GM23338 (cell line): ENCODE measurements at regions not wholly inside any gene's neighbourhood (a gene's known extent, or its start where the extent isn't known, plus 50 kb on each side); places are given as distances from the start of the nearest gene placed in this dataset.

ENCODE experiments used
- ATAC-seq: fragments of 200-7000 bp; cut with Tn5 transposase; 3 replicates; pipeline ENCODE4 v1.9.1; 2020
- DNase-seq: peaks from one replicate; pipeline ENCODE4 v3.0.0-alpha.2; 2015; ENCODE audit warnings: low spot score
- H2AFZ ChIP-seq: fragments of 200-600 bp; sonication (generic); 2 replicates; pipeline ENCODE4 v1.8.0; 2016; ENCODE audit warnings: antibody characterized with exemption, mild to moderate bottlenecking, moderate library complexity
- H3F3A ChIP-seq: fragments of 200-600 bp; sonication (generic); replicated peaks from 2 replicates; pipeline ENCODE4 v1.8.0; 2017; ENCODE audit warnings: antibody characterized with exemption, mixed run types, low read depth
- H3K27ac ChIP-seq: fragments of 200-600 bp; sonication (generic); 2 replicates; pipeline ENCODE4 v1.6.1; 2016; ENCODE audit warnings: low read depth
- H3K27me3 ChIP-seq: fragments of 200-600 bp; sonication (generic); 2 replicates; pipeline ENCODE4 v1.8.0; 2016; ENCODE audit warnings: mild to moderate bottlenecking, mixed run types, moderate library complexity; ENCODE audit not compliant: insufficient read depth
- H3K36me3 ChIP-seq: fragments of 200-600 bp; sonication (generic); 2 replicates; pipeline ENCODE4 v1.8.0; 2016; ENCODE audit warnings: mild to moderate bottlenecking; ENCODE audit not compliant: insufficient read depth
- H3K4me1 ChIP-seq: fragments of 200-600 bp; sonication (generic); 2 replicates; pipeline ENCODE4 v1.8.0; 2016; ENCODE audit warnings: mild to moderate bottlenecking, moderate library complexity; ENCODE audit not compliant: insufficient read depth
- H3K4me2 ChIP-seq: fragments of 200-600 bp; sonication (generic); 2 replicates; pipeline ENCODE4 v1.7.1; 2017; ENCODE audit warnings: mixed run types
- H3K4me3 ChIP-seq: fragments of 200-600 bp; sonication (generic); 2 replicates; pipeline ENCODE4 v1.6.1; 2016; ENCODE audit warnings: mixed run types
- H3K79me2 ChIP-seq: fragments of 200-600 bp; sonication (generic); replicated peaks from 2 replicates; pipeline ENCODE4 v1.8.0; 2017; ENCODE audit warnings: mild to moderate bottlenecking; ENCODE audit not compliant: insufficient read depth
- H3K9me2 ChIP-seq: fragments of 200-600 bp; sonication (generic); 2 replicates; pipeline ENCODE4 v1.8.0; 2017; ENCODE audit not compliant: insufficient read depth
- H4K20me1 ChIP-seq: fragments of 200-600 bp; sonication (generic); replicated peaks from 2 replicates; pipeline ENCODE4 v1.8.0; 2017; ENCODE audit warnings: mild to moderate bottlenecking; ENCODE audit not compliant: insufficient read depth
- H3K27ac Mint-ChIP-seq: 2 replicates; pipeline ENCODE4 v1.8.0; 2020; ENCODE audit warnings: inconsistent platforms, mild to moderate bottlenecking, moderate library complexity, mixed read lengths
- H3K27me3 Mint-ChIP-seq: 3 replicates; pipeline ENCODE4 v1.8.0; 2022; ENCODE audit warnings: low read depth, mild to moderate bottlenecking, moderate library complexity, mixed read lengths, inconsistent platforms; ENCODE audit not compliant: insufficient read depth, poor library complexity
- H3K36me3 Mint-ChIP-seq: 3 replicates; pipeline ENCODE4 v1.8.0; 2021; ENCODE audit warnings: low read depth, mild to moderate bottlenecking, inconsistent platforms, moderate library complexity, mixed read lengths
- H3K4me1 Mint-ChIP-seq: 3 replicates; pipeline ENCODE4 v1.8.0; 2020; ENCODE audit warnings: mild to moderate bottlenecking, inconsistent platforms, mixed read lengths
- H3K4me3 Mint-ChIP-seq: 3 replicates; pipeline ENCODE4 v1.8.0; 2021; ENCODE audit warnings: moderate library complexity, mild to moderate bottlenecking, inconsistent platforms, mixed read lengths
- H3K9me3 Mint-ChIP-seq: 3 replicates; pipeline ENCODE4 v1.8.0; 2020; ENCODE audit warnings: moderate library complexity, mild to moderate bottlenecking, inconsistent platforms, mixed read lengths
- JUNB ChIP-seq: IDR thresholded peaks from one replicate; pipeline ENCODE4 v1.6.1; 2016; ENCODE audit warnings: antibody characterized with exemption; ENCODE audit not compliant: unreplicated experiment
- NANOG ChIP-seq: IDR thresholded peaks from 2 replicates; pipeline ENCODE4 v1.6.1; 2016; ENCODE audit warnings: antibody characterized with exemption, borderline replicate concordance
- POLR2AphosphoS5 ChIP-seq: IDR thresholded peaks from 2 replicates; pipeline ENCODE4 v1.6.1; 2016; ENCODE audit warnings: antibody characterized with exemption, low read depth
- REST ChIP-seq: IDR thresholded peaks from one replicate; pipeline ENCODE4 v1.6.1; 2018; ENCODE audit warnings: antibody characterized with exemption; ENCODE audit not compliant: unreplicated experiment
- STAT1 ChIP-seq: IDR thresholded peaks from one replicate; pipeline ENCODE4 v1.6.1; 2016; ENCODE audit warnings: antibody characterized with exemption; ENCODE audit not compliant: unreplicated experiment
- ZNF462 ChIP-seq: fragments of 250-450 bp; sonication (Bioruptor Pico); IDR thresholded peaks from 2 replicates; pipeline ENCODE4 v1.5.0; 2020; ENCODE audit warnings: mild to moderate bottlenecking, moderate library complexity

GRCh38 chr17:33895491-33895890 is 359.6 kb upstream of the CCL2 start (continued):
- TF ChIP-seq ZNF462 (no peak), NANOG (no peak), REST (no peak)

GRCh38 chr17:33896263-33896662 is 358.8 kb upstream of the CCL2 start:
- H3K4me2 ChIP-seq, result no peak overlapping the region
- no peaks in the 10 kb centered on the region for H3K27me3 ChIP-seq
- Mint-ChIP-seq H3K9me3 (no peaks in the 10 kb centered on the region), H3K4me3 (no peak overlapping the region), H3K27me3 (peaks cover 5% of the 10 kb centered on the region), H3K4me1 (peaks cover 21% of the 10 kb centered on the region), H3K27ac (no peak overlapping the region), H3K36me3 (no peaks in the 10 kb centered on the region)
- no peak overlapping the region for H3K27ac ChIP-seq
- no peak overlapping the region for H3K4me3 ChIP-seq
- H4K20me1 ChIP-seq, result no peaks in the 10 kb centered on the region
- H3F3A ChIP-seq, result no peaks in the 10 kb centered on the region
- H2AFZ ChIP-seq, result no peak overlapping the region
- H3K4me1 ChIP-seq, result peaks cover 16% of the 10 kb centered on the region
- no peaks in the 10 kb centered on the region for H3K36me3 ChIP-seq
- peaks cover 5% of the 10 kb centered on the region for H3K9me2 ChIP-seq
- ATAC-seq, result peak; percentile 68
- no peaks in the 10 kb centered on the region for H3K79me2 ChIP-seq
- DNase-seq, result peak; percentile 22
- TF ChIP-seq STAT1 (no peak), JUNB (no peak), POLR2AphosphoS5 (no peak), ZNF462 (no peak)
